Effector memory CD4-positive, alpha-beta T cell (primary cell): ENCODE measurements at regions not wholly inside any gene's neighbourhood (a gene's known extent, or its start where the extent isn't known, plus 50 kb on each side); places are given as distances from the start of the nearest gene placed in this dataset.

Source experiments
- DNase-seq, 3 donors: peaks; one replicate each; pipeline ENCODE4 v3.0.0-alpha.2; 2020
- H3K27ac ChIP-seq: 2 replicates; pipeline ENCODE4 v1.7.0; 2013; ENCODE audit warnings: mild to moderate bottlenecking, low read length, moderate library complexity; ENCODE audit not compliant: insufficient read depth, poor library complexity, severe bottlenecking
- H3K27me3 ChIP-seq: replicated peaks from 2 replicates; pipeline ENCODE4 v1.7.0; 2013; ENCODE audit warnings: mild to moderate bottlenecking, low read length; ENCODE audit not compliant: insufficient read depth, control insufficient read depth, poor library complexity, severe bottlenecking
- H3K36me3 ChIP-seq: 2 replicates; pipeline ENCODE4 v1.7.0; 2013; ENCODE audit warnings: mild to moderate bottlenecking, low read length, moderate library complexity; ENCODE audit not compliant: control insufficient read depth, insufficient read depth
- H3K4me1 ChIP-seq: 2 replicates; pipeline ENCODE4 v1.7.0; 2013; ENCODE audit warnings: low read length, mild to moderate bottlenecking; ENCODE audit not compliant: control insufficient read depth, insufficient read depth, poor library complexity, severe bottlenecking
- H3K4me3 ChIP-seq: 2 replicates; pipeline ENCODE4 v1.7.0; 2013; ENCODE audit warnings: low read length, low read depth, mild to moderate bottlenecking; ENCODE audit not compliant: insufficient read depth, poor library complexity, severe bottlenecking
- H3K9me3 ChIP-seq: 2 replicates; pipeline ENCODE4 v1.7.0; 2013; ENCODE audit warnings: mild to moderate bottlenecking, low read length, moderate library complexity; ENCODE audit not compliant: control insufficient read depth

DNA sequence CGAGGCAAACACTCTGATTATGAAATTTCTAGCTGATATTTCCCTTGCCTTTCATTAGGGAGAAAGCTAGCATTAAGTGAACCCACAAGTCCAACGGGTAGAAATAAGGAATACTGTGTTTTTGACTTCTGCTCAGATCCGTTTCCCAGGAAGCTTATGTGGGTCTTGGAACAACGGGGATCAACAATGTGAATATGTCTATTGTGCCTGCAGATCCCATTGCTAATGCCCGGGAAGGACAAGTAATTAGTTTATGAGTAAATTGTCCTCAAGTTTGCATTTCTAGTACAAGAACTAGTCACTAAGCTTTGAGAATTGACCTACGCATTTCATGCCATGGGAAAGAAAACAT, 236.4 kb downstream of the UACA start:
- no peak overlapping the region for H3K4me3 ChIP-seq
- no peak for DNase-seq
- H3K36me3 ChIP-seq = no peaks in the 10 kb centered on the region
- no peaks in the 10 kb centered on the region for H3K27me3 ChIP-seq
- H3K9me3 ChIP-seq = no peaks in the 10 kb centered on the region
- no peak overlapping the region for H3K27ac ChIP-seq
- peaks cover 32% of the 10 kb centered on the region for H3K4me1 ChIP-seq

DNA sequence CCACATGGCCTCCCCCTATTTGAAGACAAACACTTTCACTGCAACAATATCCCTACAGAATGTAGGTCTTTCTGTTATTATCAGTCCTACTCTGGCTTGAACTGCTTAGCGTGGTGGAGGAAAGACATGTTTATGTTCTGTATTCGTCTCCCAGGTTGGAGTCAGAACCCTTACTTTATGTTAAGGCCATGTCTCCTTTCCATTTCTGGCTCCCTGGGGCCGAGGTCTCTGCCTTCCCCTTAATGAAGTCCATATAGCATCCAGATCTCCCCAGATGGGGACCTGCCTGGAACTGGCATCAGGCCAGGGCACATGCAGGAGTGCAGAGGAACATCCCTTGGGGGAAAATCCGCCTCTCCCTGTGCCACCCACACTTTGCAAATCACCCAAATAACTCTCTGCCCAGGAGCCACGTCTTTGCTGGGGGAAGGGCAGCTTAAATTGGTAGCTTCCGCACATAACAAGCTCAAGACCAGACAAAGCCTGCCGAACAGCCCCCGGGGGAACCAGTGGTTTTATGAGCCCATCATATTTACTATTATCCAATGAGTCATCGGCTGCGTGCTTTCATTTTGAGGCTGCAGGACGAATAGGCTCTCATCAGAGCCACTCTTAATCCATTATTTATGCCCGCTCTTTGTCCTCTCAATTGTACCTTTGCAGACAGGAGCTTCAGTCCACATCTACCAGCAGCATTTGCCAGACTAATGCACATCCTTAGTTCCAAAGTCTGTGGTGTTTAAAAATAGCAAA, 237.0 kb downstream of the UACA start:
- H3K27me3 ChIP-seq = no peaks in the 10 kb centered on the region
- no peaks in the 10 kb centered on the region for H3K36me3 ChIP-seq
- peaks cover 32% of the 10 kb centered on the region for H3K4me1 ChIP-seq
- no peak for DNase-seq
- H3K4me3 ChIP-seq = no peak overlapping the region
- H3K9me3 ChIP-seq = no peaks in the 10 kb centered on the region
- no peak overlapping the region for H3K27ac ChIP-seq

DNA sequence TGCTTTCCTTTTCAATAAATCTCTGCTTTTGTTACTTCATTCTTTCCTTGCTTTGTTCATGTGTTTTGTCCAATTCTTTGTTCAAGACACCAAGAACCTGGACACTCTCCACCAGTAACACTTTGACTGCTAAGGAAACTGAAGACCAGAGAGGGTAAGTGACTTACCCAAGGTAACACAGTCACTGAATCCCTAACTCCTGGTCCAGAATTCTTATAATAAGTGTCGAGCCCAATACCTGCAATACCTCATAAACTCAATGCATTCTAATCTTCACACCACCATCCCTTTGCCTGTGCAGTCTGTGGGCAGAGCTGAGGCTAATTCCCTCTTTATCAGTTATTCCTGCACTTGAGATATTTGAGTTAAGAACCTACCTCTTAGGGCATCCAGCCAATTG, 237.8 kb downstream of the UACA start:
- no peaks in the 10 kb centered on the region for H3K36me3 ChIP-seq
- H3K4me3 ChIP-seq = no peak overlapping the region
- no peak for DNase-seq
- no peaks in the 10 kb centered on the region for H3K9me3 ChIP-seq
- peaks cover 32% of the 10 kb centered on the region for H3K4me1 ChIP-seq
- H3K27ac ChIP-seq = no peak overlapping the region
- no peaks in the 10 kb centered on the region for H3K27me3 ChIP-seq

DNA sequence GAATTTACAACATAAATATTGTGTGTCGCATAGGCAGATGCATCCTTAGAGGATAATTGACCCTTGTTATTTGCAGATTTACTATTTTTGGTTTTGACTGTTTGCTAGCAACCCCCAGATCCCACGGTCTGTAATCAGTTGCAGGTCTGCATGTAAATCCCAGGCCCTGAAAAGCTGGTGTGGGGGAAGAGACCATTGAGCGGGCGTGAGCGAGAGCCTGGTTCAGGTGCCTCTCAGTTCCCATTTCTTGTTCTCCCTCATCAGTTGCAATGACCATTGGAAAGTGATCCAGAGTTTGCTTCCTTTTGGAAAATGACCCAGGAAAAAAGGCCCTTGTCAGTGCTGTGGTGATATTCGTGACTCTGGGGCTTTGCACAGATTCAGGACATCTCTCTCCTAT, 238.9 kb downstream of the UACA start:
- H3K27me3 ChIP-seq = no peaks in the 10 kb centered on the region

DNA sequence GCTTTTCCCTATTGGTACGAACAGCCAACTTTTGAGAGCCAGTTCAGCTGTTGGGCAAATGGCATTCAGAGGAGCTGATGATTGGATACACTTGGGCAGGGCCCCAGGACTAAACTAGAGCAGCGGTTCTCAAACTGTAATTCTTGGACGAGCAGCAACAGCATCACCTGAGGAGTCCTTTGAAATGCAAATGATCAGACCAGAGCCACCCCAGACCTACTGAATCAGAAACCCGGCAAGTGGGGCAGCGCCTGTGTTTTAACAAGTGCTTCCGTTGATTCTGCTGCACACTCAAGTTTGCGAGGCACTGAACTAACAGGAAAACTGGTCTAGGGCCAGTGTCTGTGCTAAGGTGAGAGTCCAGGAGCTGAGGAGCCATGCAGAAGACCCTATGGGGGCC, 239.7 kb downstream of the UACA start:
- no peak for DNase-seq
- no peak overlapping the region for H3K4me3 ChIP-seq

More for the DNA sequence above, 238.9 kb downstream of the UACA start:
- Histone ChIP-seq H3K36me3 (no peaks in the 10 kb centered on the region), H3K4me3 (no peak overlapping the region), H3K4me1 (peaks cover 32% of the 10 kb centered on the region), H3K9me3 (no peaks in the 10 kb centered on the region), H3K27ac (no peak overlapping the region)
- no peak for DNase-seq

DNA sequence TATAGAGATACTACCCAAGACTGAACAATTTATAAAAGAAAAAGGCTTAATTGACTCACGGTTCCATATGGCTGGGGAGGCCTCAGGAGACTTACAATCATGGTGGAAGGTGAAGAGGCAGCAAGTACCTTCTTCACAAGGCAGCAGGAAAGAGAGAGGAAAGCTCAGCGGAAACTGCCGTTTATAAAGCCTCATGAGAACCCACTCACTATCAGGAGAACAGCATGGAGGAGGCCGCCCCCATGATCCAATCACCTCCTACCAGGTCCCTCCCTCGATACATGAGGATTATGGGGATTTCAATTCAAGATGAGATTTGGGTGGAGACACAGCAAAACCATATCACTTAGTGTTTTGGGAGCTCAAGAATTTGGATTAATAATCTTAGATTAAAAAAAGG, 240.2 kb downstream of the UACA start:
- Histone ChIP-seq H3K4me1 (peaks cover 21% of the 10 kb centered on the region), H3K4me3 (no peak overlapping the region), H3K9me3 (no peaks in the 10 kb centered on the region), H3K36me3 (no peaks in the 10 kb centered on the region), H3K27me3 (no peaks in the 10 kb centered on the region), H3K27ac (no peak overlapping the region)
- no peak for DNase-seq

More for the DNA sequence above, 239.7 kb downstream of the UACA start:
- no peaks in the 10 kb centered on the region for H3K36me3 ChIP-seq
- H3K27ac ChIP-seq = no peak overlapping the region
- H3K9me3 ChIP-seq = no peaks in the 10 kb centered on the region
- H3K27me3 ChIP-seq = no peaks in the 10 kb centered on the region
- H3K4me1 ChIP-seq = peaks cover 24% of the 10 kb centered on the region

DNA sequence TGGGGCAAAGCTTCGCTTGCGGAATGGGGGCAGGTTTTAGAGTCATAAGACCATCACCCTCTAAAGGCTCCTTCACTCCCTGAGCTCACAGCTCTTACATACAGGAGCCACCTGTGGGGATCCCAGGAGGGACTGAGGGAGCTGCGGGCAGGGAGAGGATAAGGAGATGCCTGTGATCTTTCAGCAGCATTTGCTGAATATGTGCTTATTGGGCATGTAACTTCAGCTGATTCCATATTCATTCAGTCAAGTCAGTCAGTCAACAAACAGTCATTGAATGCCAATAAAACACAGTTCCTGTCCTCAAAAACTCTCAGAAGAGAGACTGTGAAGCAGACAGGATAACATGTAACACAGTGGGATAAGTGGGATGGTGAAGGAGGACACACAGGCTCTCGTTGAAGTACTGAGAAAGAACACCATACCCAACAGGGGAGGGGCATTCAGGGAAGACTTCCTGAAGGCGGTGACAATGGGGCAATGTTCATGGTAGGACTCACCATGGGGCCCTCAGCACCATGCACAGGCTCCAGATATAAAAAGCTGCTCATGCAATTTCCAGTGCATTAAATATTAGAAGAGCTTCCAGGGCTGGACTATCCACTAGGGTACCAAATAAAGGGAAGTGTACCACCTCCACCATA, 240.9 kb downstream of the UACA start:
- DNase-seq = no peak
- Histone ChIP-seq H3K27me3 (no peaks in the 10 kb centered on the region), H3K9me3 (no peaks in the 10 kb centered on the region), H3K4me3 (no peak overlapping the region), H3K4me1 (peaks cover 15% of the 10 kb centered on the region), H3K27ac (no peak overlapping the region), H3K36me3 (no peaks in the 10 kb centered on the region)

DNA sequence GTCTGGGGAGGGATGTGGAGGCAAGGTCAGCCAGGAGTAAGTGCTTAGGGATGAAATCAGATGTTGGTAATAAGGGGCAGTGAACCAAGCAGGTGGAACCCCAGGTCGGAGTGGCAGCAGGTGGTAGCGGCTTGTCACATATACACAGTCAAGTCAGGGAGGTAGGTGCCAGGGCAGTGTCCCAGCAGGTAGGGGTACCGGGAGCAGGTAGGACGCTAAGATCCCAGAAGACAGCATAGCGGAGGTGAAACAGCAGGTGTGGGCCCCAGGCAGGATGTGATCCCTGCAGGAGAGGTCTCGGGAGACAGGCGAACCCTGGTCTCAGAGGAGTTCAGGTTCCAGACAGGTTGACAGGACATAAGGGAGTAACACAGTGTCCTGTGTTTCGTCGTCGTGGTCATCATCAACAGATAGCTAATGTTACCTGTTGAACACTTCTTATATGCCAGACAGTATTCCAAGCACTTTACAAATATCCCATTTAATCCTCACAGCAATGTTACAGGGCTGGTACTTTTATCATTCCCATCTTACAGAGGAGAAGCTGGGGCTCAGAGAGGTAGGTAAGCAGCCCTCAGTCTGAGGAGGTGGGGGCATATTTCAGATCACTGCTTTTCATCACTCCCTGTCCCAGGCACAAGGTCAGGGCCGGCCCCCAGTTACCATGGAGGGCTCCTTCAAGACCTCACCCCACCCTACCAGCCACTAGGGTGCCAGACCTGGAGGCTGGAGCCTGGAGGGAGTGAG, 241.6 kb downstream of the UACA start:
- no peaks in the 10 kb centered on the region for H3K27me3 ChIP-seq
- H3K36me3 ChIP-seq = no peaks in the 10 kb centered on the region
- H3K4me3 ChIP-seq = no peak overlapping the region
- no peak for DNase-seq
- peaks cover 8% of the 10 kb centered on the region for H3K4me1 ChIP-seq
- H3K9me3 ChIP-seq = no peaks in the 10 kb centered on the region
- H3K27ac ChIP-seq = no peak overlapping the region

DNA sequence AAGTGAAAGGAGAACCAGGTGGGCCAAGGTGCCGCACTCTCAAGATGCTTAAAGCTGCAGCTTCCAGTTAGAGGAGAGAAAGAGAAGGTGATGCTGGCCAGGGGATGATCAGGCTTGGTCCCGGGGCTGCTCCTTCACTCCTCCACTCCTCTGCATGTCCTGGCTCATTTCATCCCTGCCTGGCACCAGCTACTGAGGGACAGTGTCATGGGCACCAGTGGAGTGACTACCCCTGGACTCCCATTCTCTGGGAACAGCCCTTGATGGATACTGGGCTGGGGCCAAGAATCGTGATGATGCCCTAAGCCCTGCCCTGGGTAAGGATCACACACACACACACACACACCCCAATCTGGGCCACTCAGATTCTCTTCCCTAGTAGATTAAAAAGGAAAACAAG, 243.7 kb downstream of the UACA start:
- Histone ChIP-seq H3K4me3 (no peak overlapping the region), H3K4me1 (no peaks in the 10 kb centered on the region), H3K27ac (no peak overlapping the region), H3K36me3 (no peaks in the 10 kb centered on the region), H3K9me3 (no peaks in the 10 kb centered on the region), H3K27me3 (no peaks in the 10 kb centered on the region)
- DNase-seq = no peak

DNA sequence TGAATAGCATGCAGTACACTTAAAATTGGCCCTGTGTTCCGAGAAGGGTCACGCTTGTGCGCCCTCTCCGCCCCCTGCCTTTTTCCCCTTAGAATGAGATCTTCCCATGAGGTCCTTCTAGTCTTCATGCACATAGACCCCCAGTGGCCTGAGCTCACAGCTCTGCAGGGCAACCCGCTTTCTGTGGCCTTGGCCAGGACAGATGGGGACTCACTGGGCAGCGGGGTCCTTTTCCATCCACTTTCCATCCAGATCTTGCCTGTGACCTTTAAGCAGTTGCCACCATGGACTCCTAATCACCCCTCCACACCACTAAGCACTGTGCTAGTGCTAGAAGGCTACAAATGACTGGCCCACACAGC, 244.4 kb downstream of the UACA start:
- no peak overlapping the region for H3K27ac ChIP-seq
- no peak for DNase-seq
- no peak overlapping the region for H3K4me3 ChIP-seq
- H3K4me1 ChIP-seq = no peaks in the 10 kb centered on the region
- no peaks in the 10 kb centered on the region for H3K27me3 ChIP-seq
- H3K9me3 ChIP-seq = no peaks in the 10 kb centered on the region
- H3K36me3 ChIP-seq = no peaks in the 10 kb centered on the region
